ENCODE measurements at regions not wholly inside any gene's neighbourhood (a gene's known extent, or its start where the extent isn't known, plus 50 kb on each side); places are given as distances from the start of the nearest gene placed in this dataset.

DNA sequence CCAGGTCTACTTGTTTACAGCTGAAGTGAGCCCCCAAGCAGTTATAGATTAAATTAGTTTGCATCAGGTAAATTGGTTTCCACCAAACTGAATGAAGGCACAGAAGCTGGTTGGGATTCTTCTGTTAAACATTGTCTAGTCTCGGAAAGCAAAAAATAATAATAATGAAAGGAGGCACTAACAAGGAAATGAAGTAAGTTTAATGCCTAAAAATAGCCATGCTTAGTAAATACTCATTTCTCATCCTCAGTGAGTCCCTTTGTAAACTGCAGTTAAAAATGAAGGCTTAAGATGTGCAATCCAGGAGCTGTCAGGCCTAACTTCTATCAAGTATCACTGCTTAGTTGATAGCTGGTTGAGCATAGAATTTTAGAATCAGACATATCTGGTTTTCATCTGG is 113.5 kb downstream of the BTG1 start:
- DNase-seq (ENCODE audit: low read depth in 2 of 2): no peak

GRCh38 chr12:92030618-92031017 is 115.0 kb downstream of the BTG1 start:
- no peak for DNase-seq (ENCODE audit: low read depth in 2 of 2)

DNA sequence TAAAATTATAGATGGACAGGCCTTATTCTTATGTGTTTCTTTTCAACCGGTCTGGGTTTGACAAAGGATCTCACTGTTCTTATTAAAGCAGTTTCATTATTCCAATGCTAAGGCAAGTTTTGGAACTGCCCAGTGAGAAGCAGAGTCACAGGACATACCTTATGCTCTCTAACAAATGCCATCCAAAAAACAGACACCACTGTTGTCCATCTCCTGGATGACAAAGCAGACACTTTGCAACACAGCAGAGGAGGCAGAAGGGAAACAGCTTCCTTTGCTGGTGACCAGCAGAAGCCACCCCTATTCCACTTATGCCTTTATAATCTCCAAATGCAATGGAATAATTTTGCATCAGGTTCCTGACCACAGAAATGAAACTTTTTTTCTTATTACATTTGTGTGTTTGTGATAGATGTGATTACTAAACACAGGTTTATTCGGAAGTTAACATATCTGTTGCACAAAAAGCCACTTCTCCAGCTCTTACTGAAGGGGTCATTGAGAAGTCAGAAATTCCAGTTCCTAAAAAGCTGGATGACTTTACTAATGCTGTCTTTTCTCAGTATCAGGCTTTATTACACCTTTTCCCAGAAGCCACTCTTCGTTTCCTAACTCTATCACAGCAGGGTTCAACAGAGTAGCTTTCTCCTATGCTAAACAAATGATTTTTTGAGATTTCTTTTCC is 115.6 kb downstream of the BTG1 start:
- no peak for DNase-seq (ENCODE audit: low read depth in 2 of 2)

DNA sequence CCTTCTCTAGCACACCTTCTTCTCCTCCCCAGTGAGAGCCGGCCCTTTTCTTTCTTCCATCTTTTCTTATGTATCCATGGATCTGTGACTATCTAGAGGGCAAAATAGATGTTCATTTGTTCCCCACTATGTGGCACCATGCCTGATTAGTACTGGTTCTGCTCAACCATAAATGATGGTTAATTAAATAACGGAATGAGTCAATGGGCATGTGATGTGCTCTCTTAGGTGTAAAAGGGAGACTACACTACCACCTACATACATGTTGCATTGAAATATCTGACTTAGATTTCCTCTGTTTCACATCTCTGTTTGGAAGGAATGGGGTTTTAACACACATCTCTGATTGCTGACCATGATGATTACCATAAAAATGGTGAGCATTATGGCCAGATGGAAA is 116.5 kb downstream of the BTG1 start:
- DNase-seq (ENCODE audit: low read depth in 2 of 2): no peak

GRCh38 chr12:92028441-92028709 is 117.3 kb downstream of the BTG1 start:
- peak in 1 of 2 experiments; percentile 26 for DNase-seq (ENCODE audit: low read depth in 2 of 2)

DNA sequence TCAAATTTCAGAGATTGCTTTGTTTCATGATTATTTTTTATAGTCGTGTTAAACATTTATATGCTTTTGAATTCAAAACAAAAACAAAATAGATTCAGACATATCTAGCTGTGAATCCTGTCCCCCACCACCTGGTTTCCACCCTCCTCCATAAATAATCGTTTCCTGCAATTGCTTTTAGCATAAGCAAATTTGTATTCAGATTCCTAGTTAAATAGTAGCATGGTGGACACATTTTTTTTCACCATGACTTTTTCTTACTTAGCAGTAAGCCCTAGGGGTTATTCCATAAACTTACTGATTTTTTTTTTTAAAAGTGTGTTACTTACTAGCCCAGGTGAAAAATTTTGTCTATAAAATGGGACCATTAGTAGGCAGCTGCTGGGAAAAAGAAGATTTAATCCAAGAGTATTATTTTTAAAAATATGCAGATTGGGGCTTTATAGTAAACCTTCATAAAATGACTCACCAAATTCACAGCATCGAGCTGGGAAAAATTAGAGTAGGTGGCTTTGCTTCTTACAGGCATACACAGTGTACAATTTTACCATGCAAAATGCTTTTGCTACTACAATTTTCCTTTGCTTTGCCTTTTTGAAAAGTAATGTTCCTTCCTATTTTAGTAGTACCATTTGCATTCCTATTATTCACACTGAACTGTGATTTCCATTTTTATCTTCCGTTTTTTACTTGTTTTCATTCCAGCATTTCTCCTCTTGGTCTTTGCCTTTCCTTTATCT is 117.8 kb downstream of the BTG1 start:
- no peak for DNase-seq (ENCODE audit: low read depth in 2 of 2)

DNA sequence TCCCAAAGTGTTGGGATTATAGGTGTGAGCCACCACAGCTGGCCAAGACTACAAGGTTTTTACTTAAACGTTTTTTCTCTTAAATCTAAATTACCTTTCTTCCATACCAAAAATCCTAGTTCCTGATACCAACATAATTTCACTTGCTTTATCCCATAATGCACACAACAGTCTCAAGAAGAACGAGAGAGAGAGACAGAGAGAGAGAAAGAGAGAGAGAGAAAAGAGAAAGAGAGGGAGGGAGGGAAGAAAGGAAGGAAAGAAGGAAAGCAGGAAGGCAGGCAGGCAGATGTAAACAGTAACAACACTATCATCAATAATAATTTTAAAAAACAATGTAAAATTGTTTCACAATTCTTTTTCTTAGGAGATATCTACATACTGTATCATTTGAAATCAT is 118.4 kb downstream of the BTG1 start:
- no peak for DNase-seq (ENCODE audit: low read depth in 2 of 2)

- DNase-seq (ENCODE audit: low read depth in 2 of 2): no peak
These were observed 120.0 kb downstream of the BTG1 start for GRCh38 chr12:92025462-92026207.

DNA sequence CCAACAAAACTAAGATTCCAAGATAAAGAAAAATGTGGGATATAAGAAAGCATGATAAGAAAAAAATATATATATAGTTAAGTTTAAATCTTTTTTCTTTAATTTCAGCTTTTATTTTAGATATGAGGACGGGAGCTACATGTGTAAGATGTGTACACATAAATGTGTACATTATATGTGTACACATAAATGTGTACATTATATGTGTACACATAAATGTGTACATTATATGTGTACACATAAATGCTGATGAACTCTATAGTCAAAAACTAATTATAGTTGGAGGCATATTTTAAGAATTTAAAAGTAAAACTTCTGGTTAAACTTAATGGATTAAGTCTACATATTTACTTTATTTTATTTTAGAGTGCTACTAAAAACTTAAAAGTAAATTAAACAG is 123.6 kb downstream of the BTG1 start:
- no peak for DNase-seq (ENCODE audit: low read depth in 2 of 2)

DNA sequence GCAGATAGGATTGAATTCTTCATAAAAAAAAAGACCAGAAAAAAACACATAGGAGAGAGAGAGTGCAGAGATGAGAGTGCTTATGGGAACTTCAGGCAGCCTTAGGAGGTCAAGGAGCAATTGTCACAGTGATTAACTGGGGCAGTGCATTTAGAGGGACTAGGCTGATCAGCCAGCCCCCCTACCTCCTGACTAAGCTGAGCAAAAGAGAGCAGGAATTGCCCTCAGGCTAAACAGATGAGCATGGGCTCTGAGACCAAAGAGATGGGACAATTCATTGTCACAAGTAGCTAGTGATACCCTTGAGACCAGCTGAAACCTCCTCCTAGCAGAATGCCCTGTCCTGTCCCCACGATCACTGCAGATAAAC is 124.0 kb downstream of the BTG1 start:
- no peak for DNase-seq (ENCODE audit: low read depth in 2 of 2)

DNA sequence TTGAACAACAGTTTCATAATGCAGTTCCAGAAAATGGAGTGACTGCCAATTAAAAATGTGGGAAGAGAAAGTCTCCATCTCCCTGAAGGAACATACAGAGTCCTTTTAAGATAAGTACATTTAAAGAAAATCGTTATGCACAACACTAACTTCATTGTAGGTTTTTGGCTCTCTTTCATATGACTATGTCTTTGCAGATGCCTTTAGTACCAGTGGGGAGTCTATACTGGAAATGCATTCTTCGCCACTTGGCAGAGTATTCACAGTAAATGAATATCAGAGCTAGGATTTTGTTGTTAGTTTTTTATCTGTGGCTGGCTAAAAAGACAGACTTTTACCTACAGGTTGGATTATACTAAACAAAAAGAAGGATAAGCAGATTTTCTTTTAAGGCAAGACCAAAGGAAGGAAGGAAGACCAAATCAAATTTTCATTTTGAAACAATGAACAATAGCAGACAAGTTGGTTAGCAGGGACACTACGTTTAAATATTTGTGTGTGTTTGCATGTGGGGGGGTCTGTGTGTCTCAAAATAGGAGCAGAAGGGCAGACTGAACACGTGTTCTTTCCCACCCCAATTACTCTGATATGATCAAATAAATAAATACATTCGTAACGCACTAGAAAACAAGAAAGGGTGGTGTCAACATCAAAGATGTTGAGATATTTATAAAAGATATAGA is 124.5 kb downstream of the BTG1 start:
- DNase-seq (ENCODE audit: low read depth in 2 of 2): no peak

- no peak for DNase-seq (ENCODE audit: low read depth in 2 of 2)
These were observed 126.0 kb downstream of the BTG1 start for GRCh38 chr12:92019491-92020277.

DNA sequence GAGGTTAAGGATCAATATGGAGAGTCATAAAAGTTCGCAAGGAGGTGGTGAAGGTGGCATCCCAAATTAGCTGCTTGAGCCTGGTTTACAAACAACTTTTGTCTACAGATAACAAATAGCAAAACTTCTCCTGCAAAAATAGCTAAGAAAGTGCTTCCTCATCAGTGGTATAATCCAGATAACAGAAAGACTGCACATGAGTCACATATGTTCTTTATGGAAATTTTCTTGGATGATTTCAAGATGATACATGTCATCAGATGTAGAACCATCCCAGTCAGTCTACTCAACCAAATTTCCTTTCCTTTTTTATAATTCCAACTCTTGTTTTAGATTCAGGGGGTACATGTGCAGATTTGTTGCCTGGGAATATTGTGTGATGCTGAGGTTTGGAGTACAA is 133.0 kb downstream of the BTG1 start:
- DNase-seq (ENCODE audit: low read depth in 2 of 2): no peak

DNA sequence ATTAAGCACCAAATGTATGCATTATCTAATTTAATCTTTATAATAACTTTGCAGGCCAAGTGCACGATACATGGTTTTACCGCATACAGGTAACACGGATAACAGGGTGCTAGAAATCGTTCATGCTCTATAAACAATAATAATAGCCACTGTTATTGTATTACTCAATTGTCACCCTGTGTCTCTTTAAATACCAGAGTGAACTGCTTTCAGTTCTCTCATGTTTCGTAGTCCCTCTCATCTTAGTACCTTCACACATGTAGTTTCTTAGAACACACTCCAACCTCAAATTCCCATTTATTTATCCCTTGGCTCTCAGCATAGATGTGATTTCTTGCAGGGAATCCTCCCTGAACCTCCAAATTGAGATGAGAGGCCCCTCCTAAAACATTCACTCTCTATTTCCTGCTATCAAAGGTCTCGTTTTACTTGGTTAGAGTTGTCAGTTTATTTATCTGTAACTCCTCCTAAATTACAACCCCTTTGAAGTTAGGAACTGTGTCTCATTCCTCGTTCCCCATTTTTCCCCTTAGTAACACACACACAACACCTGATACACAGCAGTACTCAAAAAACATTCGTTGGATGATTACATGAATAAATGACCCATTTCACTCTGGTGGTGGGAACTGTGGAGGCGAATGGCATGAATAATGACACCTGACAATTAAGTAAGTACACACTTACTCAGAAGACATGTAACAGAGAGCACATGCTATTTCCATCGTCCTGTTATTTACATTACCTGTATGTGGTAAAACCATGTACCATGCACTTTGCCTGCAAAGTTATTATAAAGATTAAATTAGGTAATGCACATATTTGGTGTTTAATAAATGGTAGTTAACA is 134.6 kb downstream of the BTG1 start:
- no peak for DNase-seq (ENCODE audit: low read depth in 2 of 2)

GRCh38 chr12:92010368-92010767 is 135.3 kb downstream of the BTG1 start:
- DNase-seq (ENCODE audit: low read depth in 2 of 2): no peak

DNA sequence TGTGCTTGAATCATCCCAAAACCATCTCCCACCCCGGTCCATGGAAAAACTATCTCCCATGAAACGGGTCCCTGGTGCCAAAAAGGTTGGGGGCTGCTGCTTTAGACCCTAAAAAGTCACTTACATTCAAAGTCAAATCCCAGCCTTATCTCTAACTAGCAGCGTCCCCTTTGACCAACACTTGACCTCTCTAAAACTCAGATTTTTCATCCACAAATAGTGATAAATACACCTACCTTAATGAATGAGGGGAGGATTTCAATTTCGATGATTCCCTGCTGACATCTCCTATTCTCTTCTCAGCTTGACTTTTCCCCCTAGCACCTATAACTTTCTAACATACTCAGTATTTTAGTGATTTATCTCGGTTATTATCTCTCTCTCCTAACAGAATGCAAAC is 137.3 kb downstream of the BTG1 start:
- DNase-seq (ENCODE audit: low read depth in 2 of 2): no peak

GRCh38 chr12:92007787-92008186 is 137.9 kb downstream of the BTG1 start:
- no peak for DNase-seq (ENCODE audit: low read depth in 2 of 2)

DNA sequence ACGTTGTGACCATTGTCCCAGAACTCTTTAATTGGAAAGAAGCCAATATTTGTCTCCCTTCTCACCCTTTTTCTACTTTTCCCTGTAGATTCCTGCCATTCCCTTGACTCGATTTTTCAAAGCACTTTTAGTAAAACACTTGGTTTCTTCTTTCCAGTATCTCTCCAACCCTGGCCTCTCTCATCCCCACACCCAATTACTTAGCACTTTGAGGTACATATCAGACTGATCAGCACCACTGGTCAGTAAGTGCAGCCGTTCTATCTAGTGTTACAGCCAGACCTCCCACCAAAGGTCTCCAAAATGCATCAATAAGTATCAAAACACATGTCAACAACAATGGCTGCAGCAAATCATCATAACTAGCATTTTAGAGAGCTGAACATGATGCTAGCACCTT is 141.9 kb downstream of the BTG1 start:
- no peak for DNase-seq (ENCODE audit: low read depth in 2 of 2)

GRCh38 chr12:92002673-92003382 is 142.8 kb downstream of the BTG1 start:
- peak; percentile 46 to 49 for DNase-seq (ENCODE audit: low read depth in 2 of 2)

- DNase-seq (ENCODE audit: low read depth in 2 of 2): no peak
These were observed 143.4 kb downstream of the BTG1 start for GRCh38 chr12:92002195-92002649.
